IMR-90 (cell line): ENCODE measurements at regions not wholly inside any gene's neighbourhood (a gene's known extent, or its start where the extent isn't known, plus 50 kb on each side); places are given as distances from the start of the nearest gene placed in this dataset.

Experiments used
- CTCF ChIP-seq: conservative IDR thresholded peaks from 2 replicates; pipeline ENCODE4 v1.5.1; 2012; ENCODE audit warnings: mild to moderate bottlenecking, low read depth, low read length, improper control_type of control experiment
- MAFK ChIP-seq: IDR thresholded peaks from 2 replicates; pipeline ENCODE4 v1.6.1; 2012; ENCODE audit warnings: low read depth, low read length, improper control_type of control experiment
- NFE2L2 ChIP-seq: fragments of 150-350 bp; IDR thresholded peaks from 2 replicates; pipeline ENCODE4 v1.6.1; 2016; ENCODE audit warnings: low read depth, mild to moderate bottlenecking, low read length
- POLR2A ChIP-seq: IDR thresholded peaks from 2 replicates; pipeline ENCODE4 v1.6.1; 2012; ENCODE audit warnings: mild to moderate bottlenecking, low read depth, low read length
- RAD21 ChIP-seq: IDR thresholded peaks from 2 replicates; pipeline ENCODE4 v1.6.1; 2012; ENCODE audit warnings: low read length, improper control_type of control experiment
- RCOR1 ChIP-seq: IDR thresholded peaks from 2 replicates; pipeline ENCODE4 v1.6.1; 2012; ENCODE audit warnings: mild to moderate bottlenecking, low read length, improper control_type of control experiment; ENCODE audit not compliant: insufficient replicate concordance
- RFX5 ChIP-seq: IDR thresholded peaks from 2 replicates; pipeline ENCODE4 v1.8.0; 2012; ENCODE audit warnings: low read depth, mild to moderate bottlenecking, low read length, moderate library complexity
- USF2 ChIP-seq: fragments of 150-350 bp; IDR thresholded peaks from 2 replicates; pipeline ENCODE4 v1.6.1; 2017; ENCODE audit warnings: mild to moderate bottlenecking, antibody characterized with exemption, low read length, low read depth

GRCh38 chr3:107212618-107213017 is 164.6 kb upstream of the CCDC54 start:
- TF ChIP-seq NFE2L2 (no peak), RFX5 (no peak), CTCF (no peak), POLR2A (no peak), RCOR1 (no peak), USF2 (no peak), MAFK (no peak), RAD21 (no peak)
